A172 (cell line): ENCODE measurements at regions not wholly inside any gene's neighbourhood (a gene's known extent, or its start where the extent isn't known, plus 50 kb on each side); places are given as distances from the start of the nearest gene placed in this dataset.
A peak's percentile ranks its signal among the peaks of the same experiment; 100 is the strongest.

Source experiments
- DNase-seq: peaks from one replicate; pipeline ENCODE4 v3.0.0-alpha.2; 2015; ENCODE audit warnings: low spot score

DNA sequence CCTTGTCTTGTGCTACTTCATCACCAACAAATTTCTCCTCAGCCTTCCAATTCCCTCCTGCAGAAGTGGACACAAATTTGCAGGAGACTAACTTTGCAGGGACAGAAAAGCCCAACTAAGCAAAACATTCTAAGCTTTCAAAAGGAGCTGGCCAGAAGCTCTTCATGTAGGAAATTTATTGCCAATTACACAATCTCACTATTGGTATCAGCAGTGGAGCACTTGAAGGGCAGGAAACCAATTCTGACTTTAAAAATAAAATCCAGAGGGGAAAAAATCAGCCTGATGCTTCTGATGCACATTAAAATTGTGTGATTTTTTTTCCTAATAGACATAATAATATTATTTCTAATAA, 193.3 kb downstream of the LY86 start:
- no peak for DNase-seq

DNA sequence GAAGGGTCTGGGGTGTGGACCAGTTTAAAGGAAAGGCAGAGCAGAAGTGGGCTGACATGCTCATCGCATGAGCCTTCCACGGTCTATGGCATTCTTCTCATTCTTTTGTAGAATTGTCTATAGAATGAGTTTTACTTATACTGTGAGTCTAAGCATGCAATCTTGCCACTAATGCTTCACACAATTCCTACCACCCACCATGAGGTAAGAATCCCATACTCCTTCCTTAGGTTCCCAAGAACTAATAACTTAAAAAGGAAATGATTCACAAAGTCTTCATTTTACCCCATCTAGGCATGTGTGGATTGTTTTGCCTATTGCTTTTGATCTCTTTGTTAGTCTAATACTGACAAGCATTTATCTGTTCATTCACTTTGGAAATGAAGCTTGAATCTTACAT, 195.2 kb downstream of the LY86 start:
- no peak for DNase-seq

- DNase-seq, result no peak
Measured at GRCh38 chr6:6784514-6785162, 196.1 kb downstream of the LY86 start.

GRCh38 chr6:6785163-6785521, 196.6 kb downstream of the LY86 start:
- DNase-seq, result no peak

- DNase-seq, result no peak
Measured at GRCh38 chr6:6788394-6789032, 200.0 kb downstream of the LY86 start.

GRCh38 chr6:6790393-6790792, 201.9 kb downstream of the LY86 start:
- no peak for DNase-seq

- DNase-seq, result peak; percentile 73
Measured at GRCh38 chr6:6790891-6791290, 202.4 kb downstream of the LY86 start.

GRCh38 chr6:6793388-6794250, 205.1 kb downstream of the LY86 start:
- DNase-seq, result no peak

- DNase-seq, result no peak
Measured at GRCh38 chr6:6795393-6795792, 206.9 kb downstream of the LY86 start.

GRCh38 chr6:6796818-6797217, 208.3 kb downstream of the LY86 start:
- no peak for DNase-seq

DNA sequence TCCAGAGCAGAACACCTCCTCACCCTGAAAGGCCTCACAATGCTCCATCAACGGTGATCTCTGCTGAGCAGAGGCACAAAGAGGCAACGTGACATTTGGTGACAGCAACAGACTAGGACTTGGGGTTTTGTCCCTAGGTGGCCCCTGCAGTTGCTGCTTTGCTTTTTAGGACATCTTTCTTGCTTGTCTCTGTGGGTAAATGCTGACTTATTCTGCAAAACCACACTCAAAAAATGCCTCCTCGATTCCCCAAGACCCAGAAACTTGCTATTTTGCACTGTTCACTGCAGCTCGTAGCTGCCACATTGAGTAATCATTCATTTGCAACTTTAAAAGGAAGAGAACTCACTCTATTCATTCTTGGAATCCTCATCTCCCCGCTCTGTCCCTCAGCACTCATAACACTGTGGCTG, 209.9 kb downstream of the LY86 start:
- no peak for DNase-seq

DNA sequence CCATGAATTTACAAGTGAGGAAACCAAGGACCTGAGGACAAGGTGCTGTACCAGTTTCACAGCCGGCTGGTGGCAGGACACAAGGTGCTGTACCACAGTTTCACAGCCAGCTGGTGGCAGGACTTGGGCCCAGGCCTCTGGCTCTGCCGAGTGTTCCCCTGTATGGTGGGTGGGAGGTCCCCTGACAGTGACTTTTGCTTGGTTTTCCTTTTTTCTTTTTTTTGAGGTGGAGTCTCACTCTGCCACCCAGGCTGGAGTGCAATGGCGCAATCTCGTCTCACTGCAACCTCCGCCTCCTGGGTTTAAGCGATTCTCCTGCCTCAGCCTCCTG, 212.4 kb downstream of the LY86 start:
- DNase-seq, result no peak

GRCh38 chr6:6801635-6802218, 213.2 kb downstream of the LY86 start:
- no peak for DNase-seq

DNA sequence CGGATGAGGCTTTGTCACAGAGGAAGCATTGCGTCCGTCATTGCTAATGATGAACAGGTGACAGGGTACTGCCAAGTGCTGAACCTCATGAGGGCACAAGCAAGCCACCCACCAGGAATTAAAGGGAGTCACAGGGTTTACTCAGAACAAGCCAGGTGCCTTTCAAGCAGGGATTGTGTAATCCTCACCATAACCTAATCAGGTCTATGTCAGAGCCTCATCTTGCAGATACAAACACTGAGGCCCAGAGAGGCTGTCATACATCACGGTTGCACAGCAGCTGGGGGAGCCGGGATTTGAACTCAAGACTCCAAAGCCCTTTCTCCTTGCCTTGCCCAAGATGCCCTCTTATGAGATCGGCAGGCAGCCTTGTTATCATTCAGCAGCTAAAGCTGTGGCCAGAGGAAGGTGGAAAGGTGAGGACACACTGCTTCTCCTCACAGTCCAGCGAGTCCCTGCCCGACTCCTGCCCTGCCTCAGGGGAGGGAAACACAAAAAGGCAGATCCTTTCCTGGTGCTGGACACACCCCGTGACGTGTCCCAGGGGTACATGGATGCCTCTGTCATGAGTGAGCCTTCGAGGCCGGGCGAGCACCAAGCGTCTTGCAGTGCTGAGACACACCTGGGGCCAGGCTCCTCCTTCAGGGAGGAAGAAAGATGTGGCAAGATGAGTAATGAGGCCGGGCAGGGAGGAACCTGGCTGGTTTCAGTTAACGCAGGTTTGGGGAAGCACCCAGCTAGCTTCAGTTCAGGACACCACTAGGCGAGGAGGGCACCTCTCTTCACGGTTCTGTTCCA, 214.9 kb downstream of the LY86 start:
- no peak for DNase-seq

DNA sequence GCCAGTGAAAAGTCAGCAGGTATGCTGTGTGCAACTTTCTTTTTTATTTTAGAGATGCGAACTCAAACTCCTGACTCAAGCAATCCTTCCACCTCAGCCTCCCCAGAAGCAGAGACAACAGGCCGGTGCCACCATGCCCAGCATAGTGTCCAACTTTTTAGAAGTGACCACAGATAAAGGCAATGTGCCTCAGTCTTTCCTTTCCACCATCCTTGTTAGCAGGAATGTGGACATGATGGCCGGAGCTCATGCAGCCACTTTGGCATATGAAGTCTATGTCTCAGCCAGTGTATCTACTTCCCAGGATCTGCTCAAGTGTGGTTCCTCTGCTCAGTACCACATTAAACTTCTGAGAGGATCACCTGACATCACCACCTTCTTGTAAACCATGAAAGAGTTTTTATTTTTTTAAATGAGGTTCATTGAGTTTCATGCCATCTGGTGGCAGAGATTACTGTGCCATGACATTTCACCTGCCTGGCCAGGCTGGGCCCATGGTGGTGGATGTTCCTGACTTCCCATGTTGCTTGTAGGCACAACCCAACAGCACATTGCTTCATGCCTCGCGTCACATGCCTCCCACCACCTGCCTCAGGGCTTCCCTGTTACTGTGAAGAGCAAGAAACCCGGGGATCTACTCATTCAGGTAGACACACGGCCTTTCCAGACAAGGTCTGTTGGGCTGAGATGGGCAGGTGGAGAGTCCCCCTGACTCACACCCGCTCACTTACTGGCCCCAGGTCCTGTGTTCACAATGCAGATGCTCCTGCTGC, 216.5 kb downstream of the LY86 start:
- no peak for DNase-seq

DNA sequence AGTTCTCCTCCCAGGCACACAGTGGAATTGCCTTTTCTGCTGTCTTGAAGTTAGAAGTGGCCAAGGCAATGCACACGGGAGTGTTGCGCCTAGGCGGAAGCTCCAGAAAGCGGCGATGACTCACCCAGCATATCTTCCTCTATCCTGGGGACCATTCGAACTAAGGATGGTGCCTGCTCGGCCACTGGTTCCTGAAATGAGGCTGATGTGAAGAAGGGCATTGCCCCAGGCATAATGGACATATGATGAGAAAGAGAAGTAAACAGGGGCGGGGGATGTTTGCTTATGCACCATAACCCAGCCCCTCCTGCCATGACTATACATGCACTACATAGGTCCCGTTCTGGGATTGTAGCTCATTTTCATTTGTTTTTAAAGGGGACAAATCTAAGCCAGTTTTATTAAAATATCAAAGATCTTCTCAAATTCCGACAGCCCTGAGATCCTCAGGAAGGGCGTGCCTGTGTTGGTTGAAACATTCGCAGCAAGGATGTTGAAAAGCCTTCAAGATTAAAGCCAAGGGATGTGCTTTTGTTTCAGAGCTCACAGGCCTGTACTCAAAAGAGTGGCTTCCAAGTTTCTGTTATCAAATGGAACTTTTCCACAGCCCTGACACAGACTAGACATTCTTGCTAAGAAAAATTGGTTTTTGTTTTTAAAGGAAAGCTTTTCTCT, 218.5 kb downstream of the LY86 start:
- DNase-seq, result no peak

- DNase-seq, result no peak
Measured at GRCh38 chr6:6808343-6808742, 219.8 kb downstream of the LY86 start.

DNA sequence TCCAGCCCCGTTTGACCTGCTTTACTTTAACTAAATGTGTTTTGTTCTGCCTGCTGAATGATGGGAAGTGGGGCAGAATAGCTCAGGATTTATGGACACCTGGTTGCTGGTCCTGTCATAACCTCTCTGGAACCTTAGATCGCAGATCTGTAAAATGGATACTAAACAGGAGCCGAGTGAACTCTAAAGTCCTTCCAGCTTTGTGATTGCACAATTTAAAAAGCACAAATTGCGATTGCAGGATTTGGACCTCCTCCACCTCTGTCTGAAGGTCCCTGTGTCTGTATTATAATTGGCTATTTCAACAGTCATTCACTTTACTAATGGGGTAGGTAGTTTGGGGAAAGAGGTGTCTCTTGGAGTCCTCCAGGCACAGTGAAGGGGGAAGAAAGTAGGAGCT, 220.4 kb downstream of the LY86 start:
- no peak for DNase-seq

DNA sequence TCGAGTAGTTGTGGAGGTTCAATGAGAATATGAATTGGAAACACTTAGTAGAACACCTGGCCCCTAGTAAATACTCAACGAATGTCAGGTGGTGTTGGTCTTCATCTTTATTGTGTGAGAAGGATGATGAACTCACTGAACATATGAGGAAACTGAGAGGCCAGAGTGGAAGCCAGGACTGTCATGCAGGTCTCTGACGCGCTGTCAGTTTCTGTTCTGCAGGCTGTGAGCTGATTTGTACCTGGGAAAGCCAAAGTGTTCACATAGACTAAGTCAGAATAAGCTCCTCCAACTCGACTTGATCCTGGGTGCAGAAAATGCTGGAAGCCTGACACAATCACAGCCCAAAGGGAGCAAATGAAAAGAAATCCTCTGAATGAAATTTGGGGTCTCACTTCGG, 222.2 kb downstream of the LY86 start:
- no peak for DNase-seq

DNA sequence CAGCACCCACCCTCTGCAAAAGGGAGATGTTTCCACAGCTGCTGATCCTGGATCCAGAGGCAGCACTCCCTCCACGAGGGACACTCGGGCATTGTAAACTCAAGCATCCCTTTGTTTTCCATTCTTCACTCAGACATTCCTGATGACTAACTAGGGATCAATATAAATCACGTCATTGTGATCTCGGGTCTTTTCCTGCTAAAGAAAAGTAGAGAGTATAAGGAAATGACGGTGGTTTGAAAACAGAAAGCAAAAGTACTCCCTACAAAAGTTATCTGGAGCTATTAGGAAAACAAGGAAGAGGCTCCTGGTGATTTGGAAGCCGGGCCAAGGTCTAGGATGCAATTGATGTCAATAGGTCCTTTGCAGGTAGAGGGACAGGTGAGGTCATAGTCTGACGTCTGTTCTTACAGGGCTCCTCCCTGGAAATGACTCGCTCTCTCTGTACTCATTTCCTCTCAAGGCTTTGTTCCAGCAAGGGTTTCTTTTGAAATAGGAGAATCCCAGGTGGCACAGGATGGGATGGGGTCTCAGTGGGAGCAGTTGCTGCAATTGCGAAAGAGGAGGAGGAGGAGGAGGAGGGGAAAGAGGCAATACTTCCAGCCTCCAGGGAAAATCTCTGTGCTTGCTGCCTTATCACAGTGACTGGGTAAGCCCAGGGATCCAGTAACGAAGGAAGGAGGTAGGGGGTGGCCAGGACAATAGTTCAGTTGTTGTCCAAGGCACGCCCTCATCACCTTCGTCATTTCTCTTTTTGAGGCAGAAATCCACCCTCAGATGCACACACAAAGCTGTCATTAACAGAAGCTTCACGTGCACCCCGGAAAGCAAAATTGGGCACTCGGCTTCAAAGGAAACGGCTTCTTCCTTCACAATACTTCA, 222.8 kb downstream of the LY86 start:
- DNase-seq, result peak; percentile 76
